ENCODE measurements at regions not wholly inside any gene's neighbourhood (a gene's known extent, or its start where the extent isn't known, plus 50 kb on each side); places are given as distances from the start of the nearest gene placed in this dataset.
"Not testable (repeated sequence)": the region's sequence is repeated elsewhere in the genome, so short reads cannot be mapped to it uniquely, and the experiment has no call there.

- ATAC-seq (ENCODE audit: low read depth) (no peak), DNase-seq (no peak)
- Mint-ChIP-seq H3K36me3 (ENCODE audit: low read depth) (no peaks in the 10 kb centered on the region), H3K4me1 (peaks cover 31% of the 10 kb centered on the region), H3K9me3 (no peaks in the 10 kb centered on the region), H3K27ac (no peak overlapping the region), H3K4me3 (no peak overlapping the region), H3K27me3 (no peaks in the 10 kb centered on the region)
- POLR2A ChIA-PET, result no interaction called here
- intact Hi-C loops (cut with micrococcal nuclease), result loop anchor here (1.0 to 5.0 kb wide), 3 partner anchors 29 to 46 kb away; no protein-coding TSS in a partner anchor
- CTCF ChIA-PET, result interaction anchor here (0.7 to 2.4 kb wide), 4 partner anchors 20 to 140 kb away, joined by 3 to 8 read pairs (median 4); no protein-coding TSS in a partner anchor
- no peak for TF ChIP-seq CTCF (IDR thresholded peaks at IDR 0.05)
These were observed 1059.3 kb downstream of the TMEM121 start for GRCh38 chr14:106585692-106586091.

GRCh38 chr14:106586098-106586704 is 1059.8 kb downstream of the TMEM121 start:
- Mint-ChIP-seq H3K27ac (no peak overlapping the region), H3K4me3 (no peak overlapping the region), H3K4me1 (peaks cover 36% of the 10 kb centered on the region), H3K36me3 (ENCODE audit: low read depth) (no peaks in the 10 kb centered on the region), H3K9me3 (no peaks in the 10 kb centered on the region), H3K27me3 (no peaks in the 10 kb centered on the region)
- POLR2A ChIA-PET, result no interaction called here
- intact Hi-C loops (cut with micrococcal nuclease), result loop anchor here (1.0 to 5.0 kb wide), 3 partner anchors 29 to 47 kb away; no protein-coding TSS in a partner anchor
- TF ChIP-seq CTCF (IDR thresholded peaks at IDR 0.05), result no peak
- DNase-seq (peak; percentile 60), ATAC-seq (ENCODE audit: low read depth) (peak; percentile 95)
- CTCF ChIA-PET, result interaction anchor here (0.6 to 2.4 kb wide), 8 partner anchors 20 to 140 kb away, joined by 3 to 8 read pairs (median 4); no protein-coding TSS in a partner anchor

GRCh38 chr14:106591539-106591938 is 1065.2 kb downstream of the TMEM121 start:
- H3K36me3 Mint-ChIP-seq (ENCODE audit: low read depth); DNase-seq; intact Hi-C loops (cut with micrococcal nuclease); H3K9me3 Mint-ChIP-seq; ATAC-seq (ENCODE audit: low read depth); H3K27me3 Mint-ChIP-seq; H3K27ac Mint-ChIP-seq: not testable (repeated sequence)
- ChIA-PET POLR2A (interaction anchor here (0.6 kb wide), 2 partner anchors 14 to 65 kb away, joined by 3 to 4 read pairs; no protein-coding TSS in a partner anchor), CTCF (interaction anchor here (0.7 to 1.6 kb wide), 4 partner anchors 13 to 915 kb away, joined by 3 to 4 read pairs (median 3); no protein-coding TSS in a partner anchor)
- H3K4me1 Mint-ChIP-seq, result peaks cover 40% of the 10 kb centered on the region
- H3K4me3 Mint-ChIP-seq, result peak overlapping the region; percentile 48

- not testable (repeated sequence) for H3K27me3 Mint-ChIP-seq; H3K9me3 Mint-ChIP-seq; H3K36me3 Mint-ChIP-seq (ENCODE audit: low read depth); H3K27ac Mint-ChIP-seq
- POLR2A ChIA-PET, result interaction anchor here (0.6 kb wide), 2 partner anchors 14 to 66 kb away, joined by 3 to 4 read pairs; no protein-coding TSS in a partner anchor
- peaks cover 36% of the 10 kb centered on the region for H3K4me1 Mint-ChIP-seq
- CTCF ChIA-PET, result interaction anchor here (0.7 to 2.0 kb wide), 6 partner anchors 12 to 915 kb away, joined by 3 to 5 read pairs (median 4); no protein-coding TSS in a partner anchor
- DNase-seq (peak; percentile 66), ATAC-seq (ENCODE audit: low read depth) (peak; percentile 45)
- peak overlapping the region; percentile 28 for H3K4me3 Mint-ChIP-seq
- intact Hi-C loops (cut with micrococcal nuclease), result loop anchor here (1.0 kb wide), 1 partner anchor 53 kb away; no protein-coding TSS in a partner anchor
These were observed 1065.9 kb downstream of the TMEM121 start for GRCh38 chr14:106592115-106592852.

GRCh38 chr14:106599209-106599608 is 1072.8 kb downstream of the TMEM121 start:
- H3K27ac Mint-ChIP-seq, result no peak overlapping the region
- H3K27me3 Mint-ChIP-seq, result peaks cover 24% of the 10 kb centered on the region
- no peak overlapping the region for H3K4me3 Mint-ChIP-seq
- TF ChIP-seq CTCF (IDR thresholded peaks at IDR 0.05), result no peak
- intact Hi-C loops (cut with micrococcal nuclease), result no loop called here
- no peak for ATAC-seq (ENCODE audit: low read depth)
- no peaks in the 10 kb centered on the region for H3K36me3 Mint-ChIP-seq (ENCODE audit: low read depth)
- no peaks in the 10 kb centered on the region for H3K9me3 Mint-ChIP-seq
- POLR2A ChIA-PET, result no interaction called here
- no peak for DNase-seq
- no peaks in the 10 kb centered on the region for H3K4me1 Mint-ChIP-seq
- CTCF ChIA-PET, result no interaction called here
